GM06990 (cell line): ENCODE measurements at regions not wholly inside any gene's neighbourhood (a gene's known extent, or its start where the extent isn't known, plus 50 kb on each side); places are given as distances from the start of the nearest gene placed in this dataset.

Experiments
- DNase-seq: peaks from one replicate; pipeline ENCODE4 v3.0.0-alpha.2; 2011; ENCODE audit not compliant: insufficient read length; ENCODE audit errors: extremely low read depth
- H3K27me3 ChIP-seq: replicated peaks from 2 replicates; pipeline ENCODE4 v1.6.0; 2011; ENCODE audit warnings: low read length; ENCODE audit not compliant: control insufficient read depth, insufficient read depth
- H3K36me3 ChIP-seq: 2 replicates; pipeline ENCODE4 v1.5.1; 2011; ENCODE audit warnings: low read length; ENCODE audit not compliant: control insufficient read depth, insufficient read depth
- H3K4me3 ChIP-seq: replicated peaks from 2 replicates; pipeline ENCODE4 v1.5.1; 2011; ENCODE audit warnings: low read depth, mild to moderate bottlenecking, control low read depth, low read length
- CTCF ChIP-seq: IDR thresholded peaks from 2 replicates; pipeline ENCODE4 v1.5.1; 2011; ENCODE audit warnings: low read length, control low read depth, mild to moderate bottlenecking, inconsistent platforms; ENCODE audit not compliant: insufficient read depth, poor library complexity, severe bottlenecking

GRCh38 chr3:73908218-73908617, 283.5 kb upstream of the PDZRN3 start:
- no peak for DNase-seq
- no peak overlapping the region for H3K4me3 ChIP-seq
- H3K27me3 ChIP-seq, result no peaks in the 10 kb centered on the region
- no peak for TF ChIP-seq CTCF
- no peaks in the 10 kb centered on the region for H3K36me3 ChIP-seq

- no peak overlapping the region for H3K4me3 ChIP-seq
- no peak for DNase-seq
Measured at GRCh38 chr3:73901686-73902085, 276.9 kb upstream of the PDZRN3 start.

GRCh38 chr3:73894474-73895213, 269.9 kb upstream of the PDZRN3 start:
- DNase-seq, result no peak
- Histone ChIP-seq H3K36me3 (no peaks in the 10 kb centered on the region), H3K4me3 (no peak overlapping the region), H3K27me3 (no peaks in the 10 kb centered on the region)
- no peak for TF ChIP-seq CTCF

More at GRCh38 chr3:73901686-73902085, 276.9 kb upstream of the PDZRN3 start:
- no peaks in the 10 kb centered on the region for H3K36me3 ChIP-seq
- no peak for TF ChIP-seq CTCF
- no peaks in the 10 kb centered on the region for H3K27me3 ChIP-seq

- no peak overlapping the region for H3K4me3 ChIP-seq
- H3K36me3 ChIP-seq, result no peaks in the 10 kb centered on the region
- no peak for TF ChIP-seq CTCF
- DNase-seq, result no peak
- H3K27me3 ChIP-seq, result no peaks in the 10 kb centered on the region
Measured at GRCh38 chr3:73893089-73893488, 268.3 kb upstream of the PDZRN3 start.

- no peak overlapping the region for H3K4me3 ChIP-seq
- H3K27me3 ChIP-seq, result no peaks in the 10 kb centered on the region
- no peak for TF ChIP-seq CTCF
- H3K36me3 ChIP-seq, result no peaks in the 10 kb centered on the region
- no peak for DNase-seq
Measured at GRCh38 chr3:73885862-73886261, 261.1 kb upstream of the PDZRN3 start.

GRCh38 chr3:73884361-73884760, 259.6 kb upstream of the PDZRN3 start:
- no peak overlapping the region for H3K4me3 ChIP-seq
- no peaks in the 10 kb centered on the region for H3K36me3 ChIP-seq
- no peak for DNase-seq
- no peak for TF ChIP-seq CTCF
- H3K27me3 ChIP-seq, result no peaks in the 10 kb centered on the region
